ENCODE measurements at regions not wholly inside any gene's neighbourhood (a gene's known extent, or its start where the extent isn't known, plus 50 kb on each side); places are given as distances from the start of the nearest gene placed in this dataset. TPM values are rescaled to one million over a fixed set of nuclear protein-coding genes. Genes with fewer than 3 reads are reported as not detected.

GRCh38 chr4:61143461-61143860 lies 56.7 kb upstream of the ADGRL3 start:
- Histone ChIP-seq H3K9me2 (replicated peaks; ENCODE audit: low read length) (no peaks in the 10 kb centered on the region), H3K27me3 (ENCODE audit: low read length) (no peaks in the 10 kb centered on the region), H3K4me1 (ENCODE audit: insufficient read depth, low read length) (no peaks in the 10 kb centered on the region), H4K20me1 (ENCODE audit: low read length) (no peaks in the 10 kb centered on the region), H3K4me2 (ENCODE audit: low read length) (no peak overlapping the region), H3K27ac (ENCODE audit: low read length) (no peak overlapping the region), H2AFZ (ENCODE audit: low read length) (no peak overlapping the region), H3K4me3 (ENCODE audit: low read length) (no peak overlapping the region), H3K36me3 (ENCODE audit: low read depth, low read length) (no peaks in the 10 kb centered on the region), H3F3A (ENCODE audit: low read length, unreplicated experiment) (no peaks in the 10 kb centered on the region), H3K9me3 (ENCODE audit: low read length) (no peaks in the 10 kb centered on the region), H3K9ac (ENCODE audit: low read length) (no peak overlapping the region), H3K79me2 (ENCODE audit: low read length) (no peaks in the 10 kb centered on the region)
- intact Hi-C loops (cut with micrococcal nuclease): no loop called here
- BruUV-seq (replicated peaks): no TSS peak
- ATAC-seq (no peak), DNase-seq (no peak)
- ChIA-PET CTCF (no interaction called here), POLR2A (ENCODE audit: unreplicated experiment) (no interaction called here)
- TF ChIP-seq EZH2phosphoT487 (IDR thresholded peaks at IDR 0.05; ENCODE audit: borderline replicate concordance, low read length): no peak
- TF ChIP-seq, protein P1, sequence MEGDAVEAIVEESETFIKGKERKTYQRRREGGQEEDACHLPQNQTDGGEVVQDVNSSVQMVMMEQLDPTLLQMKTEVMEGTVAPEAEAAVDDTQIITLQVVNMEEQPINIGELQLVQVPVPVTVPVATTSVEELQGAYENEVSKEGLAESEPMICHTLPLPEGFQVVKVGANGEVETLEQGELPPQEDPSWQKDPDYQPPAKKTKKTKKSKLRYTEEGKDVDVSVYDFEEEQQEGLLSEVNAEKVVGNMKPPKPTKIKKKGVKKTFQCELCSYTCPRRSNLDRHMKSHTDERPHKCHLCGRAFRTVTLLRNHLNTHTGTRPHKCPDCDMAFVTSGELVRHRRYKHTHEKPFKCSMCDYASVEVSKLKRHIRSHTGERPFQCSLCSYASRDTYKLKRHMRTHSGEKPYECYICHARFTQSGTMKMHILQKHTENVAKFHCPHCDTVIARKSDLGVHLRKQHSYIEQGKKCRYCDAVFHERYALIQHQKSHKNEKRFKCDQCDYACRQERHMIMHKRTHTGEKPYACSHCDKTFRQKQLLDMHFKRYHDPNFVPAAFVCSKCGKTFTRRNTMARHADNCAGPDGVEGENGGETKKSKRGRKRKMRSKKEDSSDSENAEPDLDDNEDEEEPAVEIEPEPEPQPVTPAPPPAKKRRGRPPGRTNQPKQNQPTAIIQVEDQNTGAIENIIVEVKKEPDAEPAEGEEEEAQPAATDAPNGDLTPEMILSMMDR (conservative IDR thresholded peaks at IDR 0.05; ENCODE audit: low read depth, low read length): no peak
- TF ChIP-seq EZH2 (IDR thresholded peaks at IDR 0.05; ENCODE audit: low read length, unreplicated experiment): no peak

DNA sequence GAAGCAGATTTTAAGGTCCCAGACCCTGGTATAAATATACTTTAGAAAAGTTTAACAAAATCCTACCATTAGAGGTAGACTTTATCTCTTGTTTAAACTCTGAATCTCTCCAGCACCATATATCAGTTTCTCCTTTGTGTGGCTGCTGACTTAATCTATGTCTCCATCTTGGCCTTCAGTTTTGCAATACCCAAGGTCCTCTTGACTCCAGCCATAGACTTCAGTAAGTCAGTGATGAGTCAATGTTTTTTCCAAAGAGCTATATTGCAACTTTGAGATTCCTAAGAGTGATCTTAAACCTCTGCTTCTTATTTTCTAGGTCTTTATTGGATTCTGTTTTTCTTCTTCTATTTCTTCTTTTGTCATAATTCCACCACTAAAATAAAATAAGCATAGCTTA lies 50.8 kb upstream of the ADGRL3 start:
- BruUV-seq (replicated peaks): no TSS peak
- no peak for ATAC-seq
- CTCF ChIA-PET: no interaction called here

More for the DNA sequence above, 50.8 kb upstream of the ADGRL3 start:
- no peaks in the 10 kb centered on the region for H3F3A ChIP-seq (ENCODE audit: low read length, unreplicated experiment)
- intact Hi-C loops (cut with micrococcal nuclease): no loop called here
- no peak overlapping the region for H3K9ac ChIP-seq (ENCODE audit: low read length)
- no peak overlapping the region for H3K4me3 ChIP-seq (ENCODE audit: low read length)
- H3K36me3 ChIP-seq (ENCODE audit: low read depth, low read length): no peaks in the 10 kb centered on the region
- no peaks in the 10 kb centered on the region for H3K79me2 ChIP-seq (ENCODE audit: low read length)
- TF ChIP-seq EZH2 (IDR thresholded peaks at IDR 0.05; ENCODE audit: low read length, unreplicated experiment) (no peak), EZH2phosphoT487 (IDR thresholded peaks at IDR 0.05; ENCODE audit: borderline replicate concordance, low read length) (no peak)
- TF ChIP-seq, protein P1 (conservative IDR thresholded peaks at IDR 0.05; ENCODE audit: low read depth, low read length): no peak
- no peaks in the 10 kb centered on the region for H3K27me3 ChIP-seq (ENCODE audit: low read length)
- H3K4me2 ChIP-seq (ENCODE audit: low read length): no peak overlapping the region
- no peaks in the 10 kb centered on the region for H3K4me1 ChIP-seq (ENCODE audit: insufficient read depth, low read length)
- H4K20me1 ChIP-seq (ENCODE audit: low read length): no peaks in the 10 kb centered on the region
- H2AFZ ChIP-seq (ENCODE audit: low read length): no peak overlapping the region
- H3K27ac ChIP-seq (ENCODE audit: low read length): no peak overlapping the region
- H3K9me3 ChIP-seq (ENCODE audit: low read length): no peaks in the 10 kb centered on the region
- POLR2A ChIA-PET (ENCODE audit: unreplicated experiment): no interaction called here
- H3K9me2 ChIP-seq (replicated peaks; ENCODE audit: low read length): no peaks in the 10 kb centered on the region
- peak; percentile 27 for DNase-seq

Small RNA genes lying in the stretch of these regions (microRNA-seq; reads per million reads assigned to microRNA genes)
- not detected for gene MIR548AG1 (ENCODE audit: unreplicated experiment)

All from PC-3 (cell line).